Endothelial cell of umbilical vein (primary cell): ENCODE measurements at regions not wholly inside any gene's neighbourhood (a gene's known extent, or its start where the extent isn't known, plus 50 kb on each side); places are given as distances from the start of the nearest gene placed in this dataset.

ENCODE experiments used
- CTCF ChIP-seq, 2 donors: IDR thresholded peaks; 1 replicate in 1 of 2; 2 replicates in 1 of 2; pipeline ENCODE4 v1.5.1; 2011; ENCODE audit warnings: low read length in 2 of 2, mild to moderate bottlenecking in 2 of 2, moderate library complexity in 2 of 2, control low read depth in 1 of 2, inconsistent platforms in 1 of 2, low read depth in 1 of 2; ENCODE audit not compliant: insufficient read depth in 1 of 2; ENCODE audit errors: extremely low read depth in 1 of 2
- EZH2 ChIP-seq: IDR thresholded peaks from 2 replicates; pipeline ENCODE4 v1.6.1; 2012; ENCODE audit warnings: borderline replicate concordance, low read depth, mild to moderate bottlenecking, moderate library complexity, low read length, inconsistent platforms; ENCODE audit not compliant: severe bottlenecking
- FOS ChIP-seq: IDR thresholded peaks from 2 replicates; pipeline ENCODE4 v1.6.1; 2011; ENCODE audit warnings: mild to moderate bottlenecking, low read length, moderate library complexity, borderline replicate concordance; ENCODE audit not compliant: insufficient read depth
- GATA2 ChIP-seq: IDR thresholded peaks from 2 replicates; pipeline ENCODE4 v1.7.0; 2011; ENCODE audit warnings: low read depth, mild to moderate bottlenecking, moderate library complexity, mixed read lengths, low read length; ENCODE audit not compliant: insufficient read length, insufficient read depth
- MYC ChIP-seq: IDR thresholded peaks from one replicate; pipeline ENCODE4 v1.6.1; 2011; ENCODE audit warnings: mild to moderate bottlenecking, low read depth, low read length
- POLR2A ChIP-seq: IDR thresholded peaks from 2 replicates; pipeline ENCODE4 v1.6.1; 2012; ENCODE audit warnings: low read depth, mild to moderate bottlenecking, control low read depth, low read length
- POLR2AphosphoS5 ChIP-seq: IDR thresholded peaks from 2 replicates; pipeline ENCODE4 v1.6.1; 2012; ENCODE audit warnings: low read depth, mild to moderate bottlenecking, control low read depth, low read length, moderate library complexity; ENCODE audit not compliant: insufficient read depth

GRCh38 chr10:33485276-33485675 is 150.8 kb upstream of the NRP1 start:
- TF ChIP-seq POLR2A (no peak), GATA2 (no peak), CTCF (IDR thresholded peaks at IDR 0.05; ENCODE audit: extremely low read depth in 1 of 2, insufficient read depth in 1 of 2, low read depth in 1 of 2, low read length in 2 of 2) (no peak), POLR2AphosphoS5 (no peak), MYC (no peak), EZH2 (no peak), FOS (no peak)
